ENCODE measurements at regions not wholly inside any gene's neighbourhood (a gene's known extent, or its start where the extent isn't known, plus 50 kb on each side); places are given as distances from the start of the nearest gene placed in this dataset.
"Not testable (repeated sequence)": the region's sequence is repeated elsewhere in the genome, so short reads cannot be mapped to it uniquely, and the experiment has no call there.

GRCh38 chr2:8343031-8343430 lies 338.8 kb upstream of the ID2 start:
- no peak for DNase-seq (ENCODE audit: low read depth)
- TF ChIP-seq CTCF (conservative IDR thresholded peaks at IDR 0.05; ENCODE audit: low read depth, low read length), result no peak
- H3K4me3 ChIP-seq (ENCODE audit: low read length), result no peak overlapping the region

- no peak overlapping the region for H3K4me3 ChIP-seq (ENCODE audit: low read length)
- no peak for DNase-seq (ENCODE audit: low read depth)
- no peak for TF ChIP-seq CTCF (conservative IDR thresholded peaks at IDR 0.05; ENCODE audit: low read depth, low read length)
These were observed 337.4 kb upstream of the ID2 start for GRCh38 chr2:8344144-8345097.

GRCh38 chr2:8345200-8345599 lies 336.7 kb upstream of the ID2 start:
- no peak for TF ChIP-seq CTCF (conservative IDR thresholded peaks at IDR 0.05; ENCODE audit: low read depth, low read length)
- DNase-seq (ENCODE audit: low read depth), result no peak

GRCh38 chr2:8346208-8346607 lies 335.6 kb upstream of the ID2 start:
- no peak for TF ChIP-seq CTCF (conservative IDR thresholded peaks at IDR 0.05; ENCODE audit: low read depth, low read length)
- no peak for DNase-seq (ENCODE audit: low read depth)
- H3K4me3 ChIP-seq (ENCODE audit: low read length), result no peak overlapping the region

More at GRCh38 chr2:8345200-8345599, 336.7 kb upstream of the ID2 start:
- no peak overlapping the region for H3K4me3 ChIP-seq (ENCODE audit: low read length)

- no peak for DNase-seq (ENCODE audit: low read depth)
- no peak for TF ChIP-seq CTCF (conservative IDR thresholded peaks at IDR 0.05; ENCODE audit: low read depth, low read length)
These were observed 335.0 kb upstream of the ID2 start for GRCh38 chr2:8346706-8347430.

GRCh38 chr2:8348911-8349310 lies 332.9 kb upstream of the ID2 start:
- H3K4me3 ChIP-seq (ENCODE audit: low read length); DNase-seq (ENCODE audit: low read depth): not testable (repeated sequence)

More at GRCh38 chr2:8346706-8347430, 335.0 kb upstream of the ID2 start:
- no peak overlapping the region for H3K4me3 ChIP-seq (ENCODE audit: low read length)

- TF ChIP-seq CTCF (conservative IDR thresholded peaks at IDR 0.05; ENCODE audit: low read depth, low read length), result no peak
- H3K4me3 ChIP-seq (ENCODE audit: low read length), result no peak overlapping the region
- DNase-seq (ENCODE audit: low read depth), result no peak
These were observed 329.6 kb upstream of the ID2 start for GRCh38 chr2:8352296-8352695.

All from retinal pigment epithelial cell (primary cell).